Thoracic aorta (tissue), 2 donors: ENCODE measurements at regions not wholly inside any gene's neighbourhood (a gene's known extent, or its start where the extent isn't known, plus 50 kb on each side); places are given as distances from the start of the nearest gene placed in this dataset.

Source experiments
- ATAC-seq: fragments of 150-250 bp; one replicate; pipeline ENCODE4 v1.8.0; 2017; ENCODE audit warnings: low read depth; ENCODE audit not compliant: insufficient number of reproducible peaks, low FRiP score
- DNase-seq: peaks from one replicate; pipeline ENCODE4 v3.0.0-alpha.2; 2020; ENCODE audit warnings: low spot score
- H3K27ac ChIP-seq, 2 donors: fragments of 200-600 bp; sonication (generic); 1 replicate in 1 of 2; 2 replicates in 1 of 2; pipeline ENCODE4 v1.5.1; 2016; ENCODE audit warnings: mild to moderate bottlenecking in 2 of 2, moderate library complexity in 2 of 2
- H3K27me3 ChIP-seq: fragments of 200-600 bp; sonication (generic); replicated peaks from 2 replicates; pipeline ENCODE4 v1.6.0; 2016; ENCODE audit warnings: mild to moderate bottlenecking; ENCODE audit not compliant: insufficient read depth
- H3K36me3 ChIP-seq: fragments of 200-600 bp; sonication (generic); one replicate; pipeline ENCODE4 v1.5.1; 2016
- H3K4me1 ChIP-seq, 2 donors: fragments of 200-600 bp; sonication (generic); 1 replicate in 1 of 2; 2 replicates in 1 of 2; pipeline versions ENCODE4 v1.5.1 to v1.6.0; 2016; ENCODE audit warnings: low read depth in 2 of 2, mild to moderate bottlenecking in 1 of 2; ENCODE audit not compliant: control insufficient read depth in 1 of 2
- H3K4me3 ChIP-seq: fragments of 200-600 bp; sonication (generic); 2 replicates; pipeline ENCODE4 v1.5.1; 2016; ENCODE audit warnings: mild to moderate bottlenecking
- H3K9me3 ChIP-seq: fragments of 200-600 bp; sonication (generic); 2 replicates; pipeline ENCODE4 v1.5.1; 2016
- CTCF ChIP-seq: fragments of 200-600 bp; sonication (generic); IDR thresholded peaks from one replicate; pipeline ENCODE4 v1.5.1; 2019; ENCODE audit warnings: antibody characterized with exemption

DNA sequence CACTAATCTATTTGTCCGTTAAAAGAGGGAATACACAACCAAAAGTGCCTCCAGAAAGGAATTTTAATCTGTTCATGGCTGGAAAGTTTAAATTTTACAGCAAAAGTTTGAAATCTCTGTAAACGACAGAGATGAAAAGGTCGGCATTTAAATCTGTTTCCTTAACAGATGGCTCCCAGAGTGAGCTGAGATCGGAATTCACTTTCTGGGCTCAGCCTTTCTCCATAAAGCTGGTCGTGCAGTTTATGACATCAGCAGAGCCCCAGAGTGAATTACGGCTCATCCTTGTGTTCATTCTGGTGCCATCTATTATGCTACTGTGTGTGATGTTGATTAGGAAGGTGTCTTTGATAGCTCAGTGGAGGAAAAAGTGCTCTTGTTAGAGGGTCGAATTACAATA is 117.6 kb upstream of the ZFP64 start:
- Histone ChIP-seq H3K27ac (no peak overlapping the region), H3K4me3 (no peak overlapping the region), H3K36me3 (no peaks in the 10 kb centered on the region), H3K27me3 (no peaks in the 10 kb centered on the region), H3K4me1 (no peaks in the 10 kb centered on the region), H3K9me3 (no peaks in the 10 kb centered on the region)
- no peak for TF ChIP-seq CTCF
- DNase-seq (no peak), ATAC-seq (no peak)

DNA sequence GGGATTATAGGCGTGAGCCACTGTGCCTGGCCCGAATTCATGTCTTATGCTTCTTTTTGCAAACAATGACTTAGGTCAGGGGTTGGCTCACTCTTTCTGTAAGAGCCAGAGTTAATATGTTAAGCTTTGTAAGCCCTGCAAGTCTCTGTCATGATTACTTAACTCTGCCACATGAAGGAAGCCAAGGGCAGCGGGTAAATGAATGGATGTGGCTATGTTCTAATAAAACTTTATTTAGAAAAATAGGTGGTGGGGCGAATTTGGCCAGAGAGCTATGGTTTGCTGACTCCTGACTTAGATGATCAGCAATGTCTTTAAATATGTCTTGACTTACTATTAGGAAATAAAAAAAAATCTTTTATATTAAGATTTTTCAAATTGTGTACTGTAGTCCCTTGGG is 114.9 kb upstream of the ZFP64 start:
- ATAC-seq, result no peak

GRCh38 chr20:52305858-52306257 is 114.3 kb upstream of the ZFP64 start:
- DNase-seq, result no peak
- Histone ChIP-seq H3K27me3 (no peaks in the 10 kb centered on the region), H3K9me3 (no peaks in the 10 kb centered on the region), H3K4me1 (no peaks in the 10 kb centered on the region), H3K36me3 (no peaks in the 10 kb centered on the region), H3K4me3 (no peak overlapping the region), H3K27ac (no peak overlapping the region)
- no peak for TF ChIP-seq CTCF
- no peak for ATAC-seq

More for the DNA sequence above, 114.9 kb upstream of the ZFP64 start:
- DNase-seq, result no peak
- Histone ChIP-seq H3K27me3 (no peaks in the 10 kb centered on the region), H3K27ac (no peak overlapping the region), H3K4me3 (no peak overlapping the region), H3K4me1 (no peaks in the 10 kb centered on the region), H3K36me3 (no peaks in the 10 kb centered on the region), H3K9me3 (no peaks in the 10 kb centered on the region)
- TF ChIP-seq CTCF, result no peak

GRCh38 chr20:52305024-52305645 is 113.6 kb upstream of the ZFP64 start:
- Histone ChIP-seq H3K9me3 (no peaks in the 10 kb centered on the region), H3K4me3 (no peak overlapping the region), H3K27me3 (no peaks in the 10 kb centered on the region), H3K36me3 (no peaks in the 10 kb centered on the region), H3K4me1 (no peaks in the 10 kb centered on the region), H3K27ac (no peak overlapping the region)
- no peak for TF ChIP-seq CTCF
- DNase-seq (no peak), ATAC-seq (no peak)

DNA sequence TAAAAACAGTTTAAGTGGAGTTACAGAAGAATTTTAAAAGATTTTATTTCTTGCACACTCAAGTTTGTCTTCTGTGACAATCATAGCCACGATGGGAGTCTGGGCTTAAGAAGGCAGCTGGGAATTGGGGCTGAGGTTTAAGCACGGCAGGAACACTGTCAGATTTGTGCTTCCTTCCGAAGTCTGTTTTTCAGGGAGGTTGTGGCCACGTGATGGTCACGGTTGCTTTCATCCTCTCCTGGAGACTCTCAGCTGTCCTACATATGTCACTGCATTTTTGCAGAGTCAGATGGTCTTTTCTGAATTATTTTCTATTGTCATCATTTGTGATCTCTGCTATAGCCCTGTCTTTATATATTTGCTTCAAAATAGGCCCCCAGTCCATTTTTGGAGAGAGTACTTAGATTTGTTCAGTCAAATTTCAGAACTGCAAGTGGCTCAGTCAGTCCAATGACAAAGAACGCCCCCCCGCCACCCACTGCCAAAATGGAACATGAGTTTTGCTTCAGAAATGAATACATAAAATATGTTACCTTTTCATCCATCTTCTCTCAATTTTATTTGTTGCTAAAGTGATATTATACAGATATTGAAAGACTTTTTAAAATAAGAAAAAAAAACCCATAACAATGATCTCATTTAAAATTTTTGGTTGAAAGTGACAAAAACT is 111.8 kb upstream of the ZFP64 start:
- H3K4me1 ChIP-seq, result no peaks in the 10 kb centered on the region
- no peak for TF ChIP-seq CTCF
- no peaks in the 10 kb centered on the region for H3K27me3 ChIP-seq
- no peak overlapping the region for H3K27ac ChIP-seq
- DNase-seq, result no peak
- no peaks in the 10 kb centered on the region for H3K9me3 ChIP-seq
- no peaks in the 10 kb centered on the region for H3K36me3 ChIP-seq
- ATAC-seq, result no peak
- no peak overlapping the region for H3K4me3 ChIP-seq
